ENCODE measurements at regions not wholly inside any gene's neighbourhood (a gene's known extent, or its start where the extent isn't known, plus 50 kb on each side); places are given as distances from the start of the nearest gene placed in this dataset.

DNA sequence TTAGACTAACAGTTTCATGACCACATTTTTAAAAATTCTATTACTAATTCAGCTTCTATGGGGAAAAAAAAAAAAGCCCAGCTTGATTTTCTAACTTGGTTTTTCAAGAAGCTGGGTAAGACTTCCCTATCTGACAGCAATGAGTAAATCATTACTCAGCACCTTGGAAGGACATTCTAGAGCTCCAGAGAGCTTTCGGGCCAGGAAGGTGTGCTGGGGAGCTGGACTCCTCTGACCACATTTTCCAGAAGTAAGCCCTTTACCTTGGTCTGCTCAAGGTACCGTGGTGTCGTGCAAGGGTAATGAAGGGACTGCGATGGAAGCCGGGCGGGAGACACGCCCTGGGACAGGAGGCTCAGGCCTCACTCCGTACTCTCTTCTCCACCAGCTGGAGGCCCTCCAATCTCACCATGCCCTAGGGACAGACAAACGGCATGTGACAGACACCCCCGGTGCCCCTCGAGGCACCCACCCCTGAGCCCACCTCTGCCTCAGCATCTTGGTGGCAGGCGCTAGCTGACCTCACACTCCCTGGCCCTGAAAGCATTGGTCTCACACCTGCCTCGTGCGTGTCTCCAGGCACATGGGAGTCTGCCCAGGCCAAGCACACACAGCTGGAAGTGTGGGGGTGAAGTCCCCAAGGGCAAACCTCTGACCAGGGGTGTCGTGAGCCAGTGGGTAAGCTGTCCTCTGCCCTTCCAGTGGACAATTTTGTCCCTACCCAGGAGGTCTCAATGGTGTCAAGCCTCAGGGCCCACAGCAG is 152.1 kb downstream of the OAT start:
- DNase-seq (ENCODE audit: low read depth, low spot score): no peak
- ChIA-PET POLR2A (no interaction called here), CTCF (interaction anchor here (0.8 to 1.2 kb wide), 2 partner anchors 122 to 271 kb away, joined by 3 read pairs; no protein-coding TSS in a partner anchor)
- H3K4me3 ChIP-seq (ENCODE audit: low read depth, low read length): no peak overlapping the region
- no peak for TF ChIP-seq CTCF (IDR thresholded peaks at IDR 0.05; ENCODE audit: insufficient read depth, low read length, missing control alignments)

DNA sequence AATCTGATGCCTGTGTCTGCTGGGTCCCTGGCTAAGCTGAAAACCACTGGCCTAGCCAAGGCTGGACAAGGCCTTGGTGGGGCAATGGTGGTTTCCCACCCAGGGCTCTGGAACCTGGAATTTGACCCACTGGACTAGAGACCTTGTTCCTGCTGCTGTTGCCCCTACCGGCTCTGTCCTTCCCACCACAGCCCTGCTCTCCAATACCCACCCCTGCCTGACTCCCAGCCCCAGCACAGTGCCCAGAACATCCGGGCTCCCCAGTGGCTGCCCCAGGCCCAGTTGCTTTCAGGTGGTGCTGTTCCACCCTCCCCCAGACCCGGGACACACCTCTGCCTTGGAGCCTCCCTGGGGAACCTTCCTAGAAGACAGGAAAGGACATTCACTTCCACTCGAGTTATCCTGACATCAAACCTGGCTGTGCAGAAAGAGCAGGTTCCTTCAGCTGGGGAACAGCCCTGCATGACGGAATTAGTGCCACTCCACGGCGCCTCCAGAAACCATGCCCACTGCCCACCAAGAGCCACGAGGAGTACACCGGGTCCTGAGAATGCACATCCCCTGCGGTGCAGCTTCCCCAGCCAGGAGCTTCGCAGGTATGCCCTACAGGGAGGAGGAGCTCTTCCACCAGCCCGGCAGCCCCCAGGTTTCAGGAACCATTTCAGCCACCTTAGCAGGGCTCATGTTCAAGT is 152.8 kb downstream of the OAT start:
- CTCF ChIA-PET: interaction anchor here (0.8 to 1.2 kb wide), 2 partner anchors 123 to 271 kb away, joined by 3 read pairs; no protein-coding TSS in a partner anchor
- DNase-seq (ENCODE audit: low read depth, low spot score): no peak
- POLR2A ChIA-PET: no interaction called here
- TF ChIP-seq CTCF (IDR thresholded peaks at IDR 0.05; ENCODE audit: insufficient read depth, low read length, missing control alignments): no peak
- H3K4me3 ChIP-seq (ENCODE audit: low read depth, low read length): no peak overlapping the region

DNA sequence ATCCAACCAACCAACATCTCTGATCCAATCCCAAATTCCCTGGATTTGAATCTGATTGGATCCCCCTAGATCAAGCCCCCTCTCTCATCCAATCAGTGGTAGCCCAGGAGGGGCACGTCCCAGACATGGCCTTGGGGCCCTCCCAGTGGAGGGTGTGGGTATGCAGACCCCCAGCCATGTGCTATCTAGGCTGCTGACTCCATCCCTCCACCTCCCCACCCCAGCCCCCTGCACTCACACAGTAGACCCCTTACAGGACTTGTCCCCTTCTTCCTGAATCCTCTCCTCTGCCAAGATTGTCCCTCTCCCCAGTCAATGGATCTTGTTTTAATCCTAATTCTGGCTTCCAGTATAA is 153.4 kb downstream of the OAT start:
- CTCF ChIA-PET: no interaction called here
- no peak overlapping the region for H3K4me3 ChIP-seq (ENCODE audit: low read depth, low read length)
- DNase-seq (ENCODE audit: low read depth, low spot score): no peak
- POLR2A ChIA-PET: no interaction called here
- TF ChIP-seq CTCF (IDR thresholded peaks at IDR 0.05; ENCODE audit: insufficient read depth, low read length, missing control alignments): no peak

DNA sequence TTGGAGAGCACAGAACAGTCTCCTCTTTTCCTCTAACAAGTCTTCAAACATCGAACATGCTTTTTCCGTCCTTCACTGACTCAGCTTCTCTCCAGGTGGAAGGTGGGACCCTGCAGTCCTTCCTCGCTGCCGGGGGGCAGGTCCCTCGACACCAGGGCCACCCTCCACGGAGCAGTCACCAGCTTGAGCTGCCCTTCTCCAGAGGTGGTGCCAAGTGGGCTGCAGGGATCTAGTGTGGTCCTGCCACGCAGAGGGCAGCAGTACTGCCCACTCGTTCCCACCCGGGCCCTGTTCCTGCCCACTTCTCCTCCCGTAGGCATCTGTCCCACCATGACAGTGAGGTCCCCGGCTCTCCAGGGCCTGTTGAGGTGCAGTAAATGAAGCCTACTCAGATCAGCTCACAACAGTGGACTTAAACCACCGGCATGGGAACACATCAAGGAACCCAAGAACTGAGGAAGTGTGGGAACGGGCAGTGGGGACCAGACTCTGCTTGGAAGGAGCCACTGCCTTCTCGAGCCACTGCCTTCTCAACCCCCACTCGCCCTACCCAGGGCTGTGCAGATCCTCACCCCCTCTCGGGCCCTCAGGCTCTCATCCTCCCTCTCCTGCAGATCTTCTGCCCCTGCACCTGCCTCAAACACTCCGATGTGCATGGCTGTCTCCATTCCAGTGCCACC is 153.9 kb downstream of the OAT start:
- CTCF ChIA-PET: no interaction called here
- TF ChIP-seq CTCF (IDR thresholded peaks at IDR 0.05; ENCODE audit: insufficient read depth, low read length, missing control alignments): no peak
- no peak overlapping the region for H3K4me3 ChIP-seq (ENCODE audit: low read depth, low read length)
- POLR2A ChIA-PET: no interaction called here
- no peak for DNase-seq (ENCODE audit: low read depth, low spot score)

GRCh38 chr10:124264271-124264670 is 154.5 kb downstream of the OAT start:
- no peak for DNase-seq (ENCODE audit: low read depth, low spot score)
- H3K4me3 ChIP-seq (ENCODE audit: low read depth, low read length): no peak overlapping the region
- POLR2A ChIA-PET: no interaction called here
- TF ChIP-seq CTCF (IDR thresholded peaks at IDR 0.05; ENCODE audit: insufficient read depth, low read length, missing control alignments): no peak
- CTCF ChIA-PET: no interaction called here

DNA sequence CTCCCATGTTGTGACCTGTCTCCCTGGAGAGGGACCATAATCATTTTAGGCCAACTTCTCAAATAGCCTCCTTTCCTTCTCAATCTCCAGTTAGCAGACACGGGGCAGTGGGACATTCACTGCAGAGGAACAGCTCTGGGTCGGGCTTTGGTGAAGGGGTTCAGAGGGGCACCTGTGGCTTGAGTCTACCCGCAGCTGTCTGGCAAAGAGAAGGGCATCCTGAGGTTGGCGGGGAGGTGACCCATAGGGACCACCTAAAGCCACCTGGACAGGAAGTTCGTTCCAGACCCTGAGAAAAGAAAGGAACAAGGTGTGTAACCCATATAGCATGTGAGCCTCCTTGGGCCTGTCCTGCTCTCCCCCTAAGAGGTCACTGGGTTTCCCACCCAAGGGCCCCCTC is 155.0 kb downstream of the OAT start:
- ChIA-PET CTCF (no interaction called here), POLR2A (no interaction called here)
- no peak for TF ChIP-seq CTCF (IDR thresholded peaks at IDR 0.05; ENCODE audit: insufficient read depth, low read length, missing control alignments)
- H3K4me3 ChIP-seq (ENCODE audit: low read depth, low read length): no peak overlapping the region
- no peak for DNase-seq (ENCODE audit: low read depth, low spot score)

Measured in AG04449 (cell line).